Gastroesophageal sphincter (tissue), 4 donors: ENCODE measurements at regions not wholly inside any gene's neighbourhood (a gene's known extent, or its start where the extent isn't known, plus 50 kb on each side); places are given as distances from the start of the nearest gene placed in this dataset.

Source experiments
- ATAC-seq: fragments of 150-250 bp; one replicate; pipeline ENCODE4 v1.9.1; 2016; ENCODE audit warnings: mild to moderate bottlenecking, moderate library complexity
- H3K27ac ChIP-seq, 4 donors: fragments of 200-600 bp; sonication (generic) in 3 of 4; 1 replicate in 3 of 4; 2 replicates in 1 of 4; pipeline ENCODE4 v1.5.1; 2016 to 2019
- H3K27me3 ChIP-seq: fragments of 200-600 bp; sonication (generic); one replicate; pipeline ENCODE4 v1.5.1; 2019
- H3K36me3 ChIP-seq, 2 donors: fragments of 200-600 bp; sonication (generic); one replicate each; pipeline ENCODE4 v1.5.1; 2019; ENCODE audit warnings: control low read depth in 1 of 2
- H3K4me1 ChIP-seq, 3 donors: fragments of 200-600 bp; sonication (generic); 1 replicate in 2 of 3; 2 replicates in 1 of 3; pipeline ENCODE4 v1.5.1; 2016 to 2019; ENCODE audit warnings: control low read depth in 2 of 3
- H3K4me3 ChIP-seq, 2 donors: fragments of 200-600 bp; sonication (generic); one replicate each; pipeline ENCODE4 v1.5.1; 2019; ENCODE audit warnings: mild to moderate bottlenecking in 1 of 2, moderate library complexity in 1 of 2
- H3K9me3 ChIP-seq, 3 donors: fragments of 200-600 bp; sonication (generic); one replicate each; pipeline ENCODE4 v1.5.1; 2017 to 2019; ENCODE audit warnings: control low read depth in 2 of 3
- EP300 ChIP-seq: sonication (generic); formaldehyde crosslinking; IDR thresholded peaks from one replicate; pipeline ENCODE4 v1.6.1; 2017; ENCODE audit warnings: antibody characterized with exemption, mild to moderate bottlenecking
- POLR2A ChIP-seq, 2 donors: fragments of 450-650 bp; IDR thresholded peaks; one replicate each; pipeline ENCODE4 v1.6.1; 2017; ENCODE audit warnings: antibody characterized with exemption in 2 of 2, mild to moderate bottlenecking in 2 of 2, moderate library complexity in 1 of 2
- POLR2AphosphoS5 ChIP-seq: sonication (generic); formaldehyde crosslinking; IDR thresholded peaks from one replicate; pipeline ENCODE4 v1.6.1; 2017; ENCODE audit warnings: antibody characterized with exemption
- WGBS, 2 donors: methylation state at CpG; one replicate each; pipeline ENCODE4 v1.1.5; 2018; ENCODE audit warnings: low coverage in 1 of 2; 5-methylcytosine and 5-hydroxymethylcytosine counted together
- TF ChIP-seq, protein P1 (sequence below), 4 experiments: fragments of 200-600 bp in 2 of 4; fragments of 450-650 bp in 2 of 4; sonication (generic) in 1 of 4; IDR thresholded peaks; one replicate each; pipeline ENCODE4 v1.5.1; 2017 to 2019; ENCODE audit warnings: antibody characterized with exemption in 4 of 4, mild to moderate bottlenecking in 2 of 4, moderate library complexity in 2 of 4

GRCh38 chr22:49355211-49355920 is 472.3 kb downstream of the BRD1 start:
- H3K27me3 ChIP-seq: peaks cover 88% of the 10 kb centered on the region
- no peak overlapping the region for H3K27ac ChIP-seq

GRCh38 chr22:49354516-49355210 is 473.0 kb downstream of the BRD1 start:
- H3K4me1 ChIP-seq: no peaks in the 10 kb centered on the region
- H3K36me3 ChIP-seq: no peaks in the 10 kb centered on the region
- H3K4me3 ChIP-seq: no peak overlapping the region
- ATAC-seq: no peak
- TF ChIP-seq POLR2AphosphoS5: no peak
- TF ChIP-seq POLR2A (IDR thresholded peaks at IDR 0.05): no peak
- TF ChIP-seq EP300: no peak
- TF ChIP-seq, protein P1, sequence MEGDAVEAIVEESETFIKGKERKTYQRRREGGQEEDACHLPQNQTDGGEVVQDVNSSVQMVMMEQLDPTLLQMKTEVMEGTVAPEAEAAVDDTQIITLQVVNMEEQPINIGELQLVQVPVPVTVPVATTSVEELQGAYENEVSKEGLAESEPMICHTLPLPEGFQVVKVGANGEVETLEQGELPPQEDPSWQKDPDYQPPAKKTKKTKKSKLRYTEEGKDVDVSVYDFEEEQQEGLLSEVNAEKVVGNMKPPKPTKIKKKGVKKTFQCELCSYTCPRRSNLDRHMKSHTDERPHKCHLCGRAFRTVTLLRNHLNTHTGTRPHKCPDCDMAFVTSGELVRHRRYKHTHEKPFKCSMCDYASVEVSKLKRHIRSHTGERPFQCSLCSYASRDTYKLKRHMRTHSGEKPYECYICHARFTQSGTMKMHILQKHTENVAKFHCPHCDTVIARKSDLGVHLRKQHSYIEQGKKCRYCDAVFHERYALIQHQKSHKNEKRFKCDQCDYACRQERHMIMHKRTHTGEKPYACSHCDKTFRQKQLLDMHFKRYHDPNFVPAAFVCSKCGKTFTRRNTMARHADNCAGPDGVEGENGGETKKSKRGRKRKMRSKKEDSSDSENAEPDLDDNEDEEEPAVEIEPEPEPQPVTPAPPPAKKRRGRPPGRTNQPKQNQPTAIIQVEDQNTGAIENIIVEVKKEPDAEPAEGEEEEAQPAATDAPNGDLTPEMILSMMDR (IDR thresholded peaks at IDR 0.05): no peak
- peaks cover 92% of the 10 kb centered on the region for H3K27me3 ChIP-seq
- 63 to 68% methylated on average over 5 to 12 of the region's 14 CpGs for WGBS, 2 donors
- no peak overlapping the region for H3K27ac ChIP-seq
- H3K9me3 ChIP-seq: no peaks in the 10 kb centered on the region

More at GRCh38 chr22:49355211-49355920, 472.3 kb downstream of the BRD1 start:
- no peak overlapping the region for H3K4me3 ChIP-seq
- no peaks in the 10 kb centered on the region for H3K9me3 ChIP-seq
- no peak for ATAC-seq
- no peaks in the 10 kb centered on the region for H3K36me3 ChIP-seq
- TF ChIP-seq, protein P1 (IDR thresholded peaks at IDR 0.05): no peak
- TF ChIP-seq POLR2A (IDR thresholded peaks at IDR 0.05) (no peak), EP300 (no peak), POLR2AphosphoS5 (no peak)
- H3K4me1 ChIP-seq: no peaks in the 10 kb centered on the region
- 83 to 100% methylated on average over 4 to 5 of the region's 18 CpGs for WGBS, 2 donors

DNA sequence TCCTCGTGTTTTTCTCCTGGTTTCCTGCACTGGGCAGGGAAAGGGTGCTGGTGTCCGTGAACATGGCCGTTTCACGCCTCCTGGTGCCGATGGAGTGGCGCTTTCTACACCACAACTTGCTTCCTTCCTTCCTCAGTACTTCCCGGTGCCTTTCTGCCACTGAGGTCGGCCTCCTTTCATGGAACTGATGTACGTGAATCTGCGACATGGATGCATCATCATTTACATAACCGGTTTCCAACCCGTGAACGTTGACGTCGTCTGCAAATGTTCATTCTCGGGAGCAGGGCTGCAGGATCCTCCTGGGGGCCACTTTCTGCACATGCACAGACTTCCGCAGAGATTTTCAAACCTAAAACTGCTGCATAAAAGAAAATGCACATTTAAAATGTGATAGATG is 474.4 kb downstream of the BRD1 start:
- Histone ChIP-seq H3K27ac (no peak overlapping the region), H3K9me3 (no peaks in the 10 kb centered on the region), H3K4me1 (no peaks in the 10 kb centered on the region), H3K27me3 (peaks cover 85% of the 10 kb centered on the region), H3K36me3 (no peaks in the 10 kb centered on the region), H3K4me3 (no peak overlapping the region)
- no peak for TF ChIP-seq POLR2AphosphoS5
- no peak for TF ChIP-seq POLR2A (IDR thresholded peaks at IDR 0.05)
- 68 to 80% methylated on average over 9 to 11 of the region's 17 CpGs for WGBS, 2 donors
- no peak for ATAC-seq

GRCh38 chr22:49352361-49353169 is 475.1 kb downstream of the BRD1 start:
- Histone ChIP-seq H3K27ac (no peak overlapping the region), H3K4me3 (no peak overlapping the region), H3K9me3 (no peaks in the 10 kb centered on the region), H3K27me3 (peaks cover 84% of the 10 kb centered on the region), H3K4me1 (no peaks in the 10 kb centered on the region), H3K36me3 (no peaks in the 10 kb centered on the region)
- ATAC-seq: no peak
- 77 to 90% methylated on average over 6 to 7 of the region's 29 CpGs for WGBS, 2 donors
- TF ChIP-seq POLR2A (IDR thresholded peaks at IDR 0.05) (no peak), POLR2AphosphoS5 (no peak), EP300 (no peak)
- TF ChIP-seq, protein P1 (IDR thresholded peaks at IDR 0.05): no peak

- TF ChIP-seq, protein P1 (IDR thresholded peaks at IDR 0.05): no peak
- no peak for TF ChIP-seq POLR2A (IDR thresholded peaks at IDR 0.05)
- TF ChIP-seq EP300: no peak
- TF ChIP-seq POLR2AphosphoS5: no peak
- Histone ChIP-seq H3K27me3 (peaks cover 82% of the 10 kb centered on the region), H3K36me3 (no peaks in the 10 kb centered on the region), H3K27ac (no peak overlapping the region), H3K4me3 (no peak overlapping the region), H3K4me1 (no peaks in the 10 kb centered on the region), H3K9me3 (no peaks in the 10 kb centered on the region)
- no peak for ATAC-seq
- 45 to 50% methylated on average over 3 to 15 of the region's 22 CpGs for WGBS, 2 donors
Observed at GRCh38 chr22:49351761-49352227, 475.9 kb downstream of the BRD1 start.
